WTC11 (cell line): ENCODE measurements at regions not wholly inside any gene's neighbourhood (a gene's known extent, or its start where the extent isn't known, plus 50 kb on each side); places are given as distances from the start of the nearest gene placed in this dataset.

Source experiments
- ATAC-seq: fragments of 200-7000 bp; cut with Tn5 transposase; 2 replicates; pipeline ENCODE4 v1.10.0; 2021; ENCODE audit warnings: mild to moderate bottlenecking, moderate library complexity
- CTCF ChIA-PET: fragments of 300-600 bp; sonication (Branson Sonifier 250); formaldehyde crosslinking; loops from one replicate; lab custom pipeline; 2021; ENCODE audit warnings: antibody characterized with exemption; lab: Charles Lee
- POLR2A ChIA-PET: fragments of 350-600 bp; sonication (Branson Sonifier 250); formaldehyde crosslinking; loops from one replicate; lab custom pipeline; 2021; ENCODE audit warnings: antibody characterized with exemption; lab: Charles Lee
- DNase-seq: peaks from one replicate; pipeline ENCODE4 v3.0.0; 2021; ENCODE audit warnings: low spot score
- H3K27ac Mint-ChIP-seq: 2 replicates; pipeline ENCODE4 v1.8.0; 2021; ENCODE audit warnings: mixed read lengths
- H3K27me3 Mint-ChIP-seq: 2 replicates; pipeline ENCODE4 v1.8.0; 2021; ENCODE audit warnings: low read depth, mild to moderate bottlenecking, moderate library complexity, mixed read lengths
- H3K36me3 Mint-ChIP-seq: 2 replicates; pipeline ENCODE4 v1.8.0; 2021; ENCODE audit warnings: mixed read lengths
- H3K4me1 Mint-ChIP-seq: 2 replicates; pipeline ENCODE4 v1.8.0; 2022; ENCODE audit warnings: mixed read lengths
- H3K4me3 Mint-ChIP-seq: 2 replicates; pipeline ENCODE4 v1.8.0; 2021; ENCODE audit warnings: mild to moderate bottlenecking, moderate library complexity, mixed read lengths
- H3K9me3 Mint-ChIP-seq: 2 replicates; pipeline ENCODE4 v1.8.0; 2021; ENCODE audit warnings: mixed read lengths
- ATF3 ChIP-seq: sonication (generic); formaldehyde crosslinking; conservative IDR thresholded peaks from 2 replicates; pipeline ENCODE4 v1.8.1; 2022; ENCODE audit warnings: mild to moderate bottlenecking, missing genetic modification reagents
- CDX4 ChIP-seq: fragments of 250-450 bp; sonication (Bioruptor Pico); IDR thresholded peaks from 2 replicates; pipeline ENCODE4 v1.9.0; 2021; ENCODE audit warnings: moderate library complexity, mild to moderate bottlenecking, inconsistent platforms, borderline replicate concordance
- GRHL2 ChIP-seq: fragments of 250-450 bp; sonication (Bioruptor Pico); IDR thresholded peaks from 2 replicates; pipeline ENCODE4 v1.8.0; 2022; ENCODE audit warnings: mild to moderate bottlenecking, moderate library complexity; ENCODE audit not compliant: insufficient replicate concordance, severe bottlenecking
- GTF2I ChIP-seq: fragments of 250-450 bp; sonication (Bioruptor Pico); conservative IDR thresholded peaks from 2 replicates; pipeline ENCODE4 v1.4.0; 2021; ENCODE audit warnings: mild to moderate bottlenecking
- IRF2 ChIP-seq: sonication (generic); formaldehyde crosslinking; IDR thresholded peaks from 2 replicates; pipeline ENCODE4 v1.8.0; 2022; ENCODE audit warnings: low read depth, missing genetic modification reagents, borderline replicate concordance
- NFE2L1 ChIP-seq: sonication (generic); formaldehyde crosslinking; IDR thresholded peaks from 2 replicates; pipeline ENCODE4 v1.8.1; 2023; ENCODE audit warnings: missing genetic modification reagents
- NR2C2 ChIP-seq: sonication (generic); formaldehyde crosslinking; IDR thresholded peaks from 2 replicates; pipeline ENCODE4 v1.8.0; 2022; ENCODE audit warnings: mild to moderate bottlenecking, missing genetic modification reagents
- SOX15 ChIP-seq: fragments of 250-450 bp; sonication (Bioruptor Pico); IDR thresholded peaks from 2 replicates; pipeline ENCODE4 v1.9.0; 2021; ENCODE audit warnings: mild to moderate bottlenecking
- TEAD4 ChIP-seq: sonication (generic); formaldehyde crosslinking; IDR thresholded peaks from 2 replicates; pipeline ENCODE4 v1.8.0; 2022; ENCODE audit warnings: mild to moderate bottlenecking, missing genetic modification reagents
- ZNF232 ChIP-seq: sonication (generic); formaldehyde crosslinking; IDR thresholded peaks from 2 replicates; pipeline ENCODE4 v1.8.0; 2022; ENCODE audit warnings: mild to moderate bottlenecking, missing genetic modification reagents
- ZNF425 ChIP-seq: fragments of 250-450 bp; sonication (Bioruptor Pico); conservative IDR thresholded peaks from 2 replicates; pipeline ENCODE4 v1.9.0; 2021; ENCODE audit warnings: mild to moderate bottlenecking
- TF ChIP-seq, protein P1 (sequence below): sonication (generic); formaldehyde crosslinking; conservative IDR thresholded peaks from 2 replicates; pipeline ENCODE4 v1.8.1; 2023; ENCODE audit warnings: mild to moderate bottlenecking, low read depth, missing genetic modification reagents, moderate library complexity
- TF ChIP-seq, protein P2 (sequence below): sonication (generic); formaldehyde crosslinking; IDR thresholded peaks from 2 replicates; pipeline ENCODE4 v1.8.1; 2022; ENCODE audit warnings: missing genetic modification reagents, borderline replicate concordance
- TF ChIP-seq, protein P3 (sequence below): fragments of 250-450 bp; sonication (Bioruptor Pico); IDR thresholded peaks from 2 replicates; pipeline ENCODE4 v1.9.0; 2021; ENCODE audit warnings: mild to moderate bottlenecking

GRCh38 chr10:78718032-78718572 is 350.7 kb upstream of the ZMIZ1 start:
- ChIA-PET POLR2A (no interaction called here), CTCF (no interaction called here)
- DNase-seq (no peak), ATAC-seq (peak; percentile 44; the same call in 1 of the 2 replicates)
- Mint-ChIP-seq H3K4me3 (no peak overlapping the region), H3K4me1 (peaks cover 9% of the 10 kb centered on the region), H3K36me3 (no peaks in the 10 kb centered on the region), H3K27me3 (peaks cover 5% of the 10 kb centered on the region; the same call in 1 of the 2 replicates), H3K9me3 (peaks cover 7% of the 10 kb centered on the region), H3K27ac (no peak overlapping the region)
- TF ChIP-seq CDX4, result no peak
- TF ChIP-seq, protein P1, sequence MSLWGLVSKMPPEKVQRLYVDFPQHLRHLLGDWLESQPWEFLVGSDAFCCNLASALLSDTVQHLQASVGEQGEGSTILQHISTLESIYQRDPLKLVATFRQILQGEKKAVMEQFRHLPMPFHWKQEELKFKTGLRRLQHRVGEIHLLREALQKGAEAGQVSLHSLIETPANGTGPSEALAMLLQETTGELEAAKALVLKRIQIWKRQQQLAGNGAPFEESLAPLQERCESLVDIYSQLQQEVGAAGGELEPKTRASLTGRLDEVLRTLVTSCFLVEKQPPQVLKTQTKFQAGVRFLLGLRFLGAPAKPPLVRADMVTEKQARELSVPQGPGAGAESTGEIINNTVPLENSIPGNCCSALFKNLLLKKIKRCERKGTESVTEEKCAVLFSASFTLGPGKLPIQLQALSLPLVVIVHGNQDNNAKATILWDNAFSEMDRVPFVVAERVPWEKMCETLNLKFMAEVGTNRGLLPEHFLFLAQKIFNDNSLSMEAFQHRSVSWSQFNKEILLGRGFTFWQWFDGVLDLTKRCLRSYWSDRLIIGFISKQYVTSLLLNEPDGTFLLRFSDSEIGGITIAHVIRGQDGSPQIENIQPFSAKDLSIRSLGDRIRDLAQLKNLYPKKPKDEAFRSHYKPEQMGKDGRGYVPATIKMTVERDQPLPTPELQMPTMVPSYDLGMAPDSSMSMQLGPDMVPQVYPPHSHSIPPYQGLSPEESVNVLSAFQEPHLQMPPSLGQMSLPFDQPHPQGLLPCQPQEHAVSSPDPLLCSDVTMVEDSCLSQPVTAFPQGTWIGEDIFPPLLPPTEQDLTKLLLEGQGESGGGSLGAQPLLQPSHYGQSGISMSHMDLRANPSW (CRISPR knock-in tag), result no peak
- no peak for TF ChIP-seq NR2C2
- no peak for TF ChIP-seq ZNF425 (CRISPR knock-in tag)
- TF ChIP-seq ATF3, result no peak
- TF ChIP-seq, protein P2, sequence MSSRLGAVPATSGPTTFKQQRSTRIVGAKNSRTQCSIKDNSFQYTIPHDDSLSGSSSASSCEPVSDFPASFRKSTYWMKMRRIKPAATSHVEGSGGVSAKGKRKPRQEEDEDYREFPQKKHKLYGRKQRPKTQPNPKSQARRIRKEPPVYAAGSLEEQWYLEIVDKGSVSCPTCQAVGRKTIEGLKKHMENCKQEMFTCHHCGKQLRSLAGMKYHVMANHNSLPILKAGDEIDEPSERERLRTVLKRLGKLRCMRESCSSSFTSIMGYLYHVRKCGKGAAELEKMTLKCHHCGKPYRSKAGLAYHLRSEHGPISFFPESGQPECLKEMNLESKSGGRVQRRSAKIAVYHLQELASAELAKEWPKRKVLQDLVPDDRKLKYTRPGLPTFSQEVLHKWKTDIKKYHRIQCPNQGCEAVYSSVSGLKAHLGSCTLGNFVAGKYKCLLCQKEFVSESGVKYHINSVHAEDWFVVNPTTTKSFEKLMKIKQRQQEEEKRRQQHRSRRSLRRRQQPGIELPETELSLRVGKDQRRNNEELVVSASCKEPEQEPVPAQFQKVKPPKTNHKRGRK (CRISPR knock-in tag), result no peak
- no peak for TF ChIP-seq ZNF232 (CRISPR knock-in tag)
- TF ChIP-seq GRHL2 (CRISPR knock-in tag), result no peak
- no peak for TF ChIP-seq NFE2L1 (CRISPR knock-in tag)
- TF ChIP-seq TEAD4 (CRISPR knock-in tag), result no peak
- TF ChIP-seq GTF2I (CRISPR knock-in tag), result no peak

DNA sequence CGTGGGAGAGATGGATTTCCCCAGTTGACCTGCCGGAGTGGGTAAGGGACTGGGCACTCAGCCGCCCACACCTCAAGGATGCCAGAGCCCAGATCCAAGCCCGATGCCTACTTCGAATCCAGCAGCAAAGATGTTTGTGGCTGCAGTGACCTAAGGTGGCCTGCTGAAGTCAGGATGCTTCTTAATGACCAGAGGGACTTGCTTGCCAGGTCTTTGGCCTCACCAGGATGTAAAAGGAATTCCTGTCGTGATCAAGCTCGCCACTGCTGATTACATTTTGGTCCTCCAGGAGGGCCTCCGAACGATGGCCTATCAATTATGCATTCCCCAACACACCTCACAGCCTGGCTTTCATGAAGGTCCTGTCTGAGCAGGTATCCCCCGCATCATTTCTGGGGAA is 349.5 kb upstream of the ZMIZ1 start:
- Mint-ChIP-seq H3K27me3 (peaks cover under 1% of the 10 kb centered on the region; the same call in 1 of the 2 replicates), H3K4me3 (no peak overlapping the region), H3K4me1 (peaks cover 9% of the 10 kb centered on the region), H3K27ac (no peak overlapping the region), H3K36me3 (no peaks in the 10 kb centered on the region), H3K9me3 (peaks cover 10% of the 10 kb centered on the region)
- DNase-seq (no peak), ATAC-seq (no peak)
- ChIA-PET POLR2A (no interaction called here), CTCF (no interaction called here)
- TF ChIP-seq IRF2 (CRISPR knock-in tag), result no peak
- TF ChIP-seq SOX15 (CRISPR knock-in tag), result no peak
- TF ChIP-seq, protein P3, sequence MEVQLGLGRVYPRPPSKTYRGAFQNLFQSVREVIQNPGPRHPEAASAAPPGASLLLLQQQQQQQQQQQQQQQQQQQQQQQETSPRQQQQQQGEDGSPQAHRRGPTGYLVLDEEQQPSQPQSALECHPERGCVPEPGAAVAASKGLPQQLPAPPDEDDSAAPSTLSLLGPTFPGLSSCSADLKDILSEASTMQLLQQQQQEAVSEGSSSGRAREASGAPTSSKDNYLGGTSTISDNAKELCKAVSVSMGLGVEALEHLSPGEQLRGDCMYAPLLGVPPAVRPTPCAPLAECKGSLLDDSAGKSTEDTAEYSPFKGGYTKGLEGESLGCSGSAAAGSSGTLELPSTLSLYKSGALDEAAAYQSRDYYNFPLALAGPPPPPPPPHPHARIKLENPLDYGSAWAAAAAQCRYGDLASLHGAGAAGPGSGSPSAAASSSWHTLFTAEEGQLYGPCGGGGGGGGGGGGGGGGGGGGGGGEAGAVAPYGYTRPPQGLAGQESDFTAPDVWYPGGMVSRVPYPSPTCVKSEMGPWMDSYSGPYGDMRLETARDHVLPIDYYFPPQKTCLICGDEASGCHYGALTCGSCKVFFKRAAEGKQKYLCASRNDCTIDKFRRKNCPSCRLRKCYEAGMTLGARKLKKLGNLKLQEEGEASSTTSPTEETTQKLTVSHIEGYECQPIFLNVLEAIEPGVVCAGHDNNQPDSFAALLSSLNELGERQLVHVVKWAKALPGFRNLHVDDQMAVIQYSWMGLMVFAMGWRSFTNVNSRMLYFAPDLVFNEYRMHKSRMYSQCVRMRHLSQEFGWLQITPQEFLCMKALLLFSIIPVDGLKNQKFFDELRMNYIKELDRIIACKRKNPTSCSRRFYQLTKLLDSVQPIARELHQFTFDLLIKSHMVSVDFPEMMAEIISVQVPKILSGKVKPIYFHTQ, result no peak
